ENCODE measurements at regions not wholly inside any gene's neighbourhood (a gene's known extent, or its start where the extent isn't known, plus 50 kb on each side); places are given as distances from the start of the nearest gene placed in this dataset.

- no peak for TF ChIP-seq CTCF (IDR thresholded peaks at IDR 0.05)
- no peak for TF ChIP-seq POLR2A (IDR thresholded peaks at IDR 0.05)
Measured at GRCh38 chr10:83764666-83765065, 374.6 kb upstream of the GHITM start.
